NT2/D1 (cell line): ENCODE measurements at regions not wholly inside any gene's neighbourhood (a gene's known extent, or its start where the extent isn't known, plus 50 kb on each side); places are given as distances from the start of the nearest gene placed in this dataset.

Experiments
- SUZ12 ChIP-seq: IDR thresholded peaks from 2 replicates; pipeline ENCODE4 v1.6.1; 2011; ENCODE audit not compliant: insufficient read length, insufficient read depth; ENCODE audit errors: extremely low read depth
- ZNF274 ChIP-seq: IDR thresholded peaks from 2 replicates; pipeline ENCODE4 v1.6.1; 2011; ENCODE audit warnings: mild to moderate bottlenecking, low read depth, low read length

- TF ChIP-seq SUZ12 (no peak), ZNF274 (no peak)
Observed at GRCh38 chr1:221601166-221601565, 140.7 kb downstream of the DUSP10 start.
